Calu3 (cell line): ENCODE measurements at regions not wholly inside any gene's neighbourhood (a gene's known extent, or its start where the extent isn't known, plus 50 kb on each side); places are given as distances from the start of the nearest gene placed in this dataset.

Source experiments
- BruUV-seq: library from RNA; stranded (reverse); fragments of 400-500 nt; replicated peaks from 2 replicates; lab custom pipeline; 2021; lab: Mats Ljungman, UMichigan
- CTCF ChIA-PET: fragments of 300-600 bp; sonication (Branson Sonifier 250); formaldehyde crosslinking; loops from one replicate; lab custom pipeline; 2022; ENCODE audit warnings: antibody characterized with exemption; lab: Charles Lee
- DNase-seq: peaks from one replicate; pipeline ENCODE4 v3.0.0; 2022
- H3K27ac Mint-ChIP-seq: one replicate; pipeline ENCODE4 v1.8.0; 2022; ENCODE audit warnings: mixed read lengths; ENCODE audit not compliant: unreplicated experiment
- H3K27me3 Mint-ChIP-seq: one replicate; pipeline ENCODE4 v1.8.0; 2022; ENCODE audit warnings: mixed read lengths; ENCODE audit not compliant: unreplicated experiment
- H3K36me3 Mint-ChIP-seq: one replicate; pipeline ENCODE4 v1.8.0; 2022; ENCODE audit warnings: mild to moderate bottlenecking, moderate library complexity, mixed read lengths; ENCODE audit not compliant: insufficient read depth, unreplicated experiment
- H3K4me1 Mint-ChIP-seq: one replicate; pipeline ENCODE4 v1.8.0; 2022; ENCODE audit warnings: mild to moderate bottlenecking, low read depth, mixed read lengths; ENCODE audit not compliant: unreplicated experiment
- H3K4me3 Mint-ChIP-seq: one replicate; pipeline ENCODE4 v1.8.0; 2022; ENCODE audit warnings: mild to moderate bottlenecking, low read depth, moderate library complexity, mixed read lengths; ENCODE audit not compliant: unreplicated experiment
- H3K9me3 Mint-ChIP-seq: one replicate; pipeline ENCODE4 v1.8.0; 2022; ENCODE audit warnings: low read depth, mixed read lengths; ENCODE audit not compliant: unreplicated experiment
- CTCF ChIP-seq: fragments of 200-600 bp; IDR thresholded peaks from one replicate; pipeline ENCODE4 v1.8.0; 2022; ENCODE audit warnings: antibody characterized with exemption; ENCODE audit not compliant: unreplicated experiment
- intact Hi-C: fragments of 100-400 bp; cut with micrococcal nuclease; formaldehyde crosslinking; loops from one replicate; pipeline ENCODE4 v1.10.0; 2022; ENCODE audit not compliant: unreplicated experiment

- H3K4me1 Mint-ChIP-seq: no peaks in the 10 kb centered on the region
- intact Hi-C loops: no loop called here
- CTCF ChIA-PET: no interaction called here
- DNase-seq: no peak
- TF ChIP-seq CTCF: no peak
- peaks cover 1% of the 10 kb centered on the region for H3K9me3 Mint-ChIP-seq
- no peak overlapping the region for H3K27ac Mint-ChIP-seq
- no peaks in the 10 kb centered on the region for H3K36me3 Mint-ChIP-seq
- no TSS peak for BruUV-seq
- no peaks in the 10 kb centered on the region for H3K27me3 Mint-ChIP-seq
- no peak overlapping the region for H3K4me3 Mint-ChIP-seq
These were observed 749.3 kb downstream of the TRIB2 start for GRCh38 chr2:13466076-13466475.

GRCh38 chr2:13474538-13474937 lies 757.8 kb downstream of the TRIB2 start:
- H3K9me3 Mint-ChIP-seq: peaks cover 2% of the 10 kb centered on the region
- no peaks in the 10 kb centered on the region for H3K27me3 Mint-ChIP-seq
- DNase-seq: no peak
- no peaks in the 10 kb centered on the region for H3K4me1 Mint-ChIP-seq
- CTCF ChIA-PET: no interaction called here
- H3K4me3 Mint-ChIP-seq: no peak overlapping the region
- no peaks in the 10 kb centered on the region for H3K36me3 Mint-ChIP-seq
- H3K27ac Mint-ChIP-seq: no peak overlapping the region
- no peak for TF ChIP-seq CTCF
- intact Hi-C loops: no loop called here
- no TSS peak for BruUV-seq

- no peak for TF ChIP-seq CTCF
- Mint-ChIP-seq H3K4me1 (no peaks in the 10 kb centered on the region), H3K27ac (no peak overlapping the region), H3K27me3 (no peaks in the 10 kb centered on the region), H3K9me3 (peaks cover 2% of the 10 kb centered on the region), H3K36me3 (no peaks in the 10 kb centered on the region), H3K4me3 (no peak overlapping the region)
- DNase-seq: no peak
- intact Hi-C loops: no loop called here
- CTCF ChIA-PET: no interaction called here
- no TSS peak for BruUV-seq
These were observed 763.3 kb downstream of the TRIB2 start for GRCh38 chr2:13480057-13480456.

- DNase-seq: peak; percentile 2
- no TSS peak for BruUV-seq
- TF ChIP-seq CTCF: no peak
These were observed 764.5 kb downstream of the TRIB2 start for GRCh38 chr2:13481201-13481600.

More at GRCh38 chr2:13481201-13481600, 764.5 kb downstream of the TRIB2 start:
- CTCF ChIA-PET: no interaction called here
- H3K27me3 Mint-ChIP-seq: no peaks in the 10 kb centered on the region
- H3K4me3 Mint-ChIP-seq: no peak overlapping the region
- no peaks in the 10 kb centered on the region for H3K9me3 Mint-ChIP-seq
- H3K36me3 Mint-ChIP-seq: no peaks in the 10 kb centered on the region
- intact Hi-C loops: no loop called here
- H3K4me1 Mint-ChIP-seq: no peaks in the 10 kb centered on the region
- H3K27ac Mint-ChIP-seq: no peak overlapping the region
